GM06990 (cell line): ENCODE measurements at regions not wholly inside any gene's neighbourhood (a gene's known extent, or its start where the extent isn't known, plus 50 kb on each side); places are given as distances from the start of the nearest gene placed in this dataset.

Experiments used
- DNase-seq: peaks from one replicate; pipeline ENCODE4 v3.0.0-alpha.2; 2011; ENCODE audit not compliant: insufficient read length; ENCODE audit errors: extremely low read depth
- H3K27me3 ChIP-seq: replicated peaks from 2 replicates; pipeline ENCODE4 v1.6.0; 2011; ENCODE audit warnings: low read length; ENCODE audit not compliant: control insufficient read depth, insufficient read depth
- H3K36me3 ChIP-seq: 2 replicates; pipeline ENCODE4 v1.5.1; 2011; ENCODE audit warnings: low read length; ENCODE audit not compliant: control insufficient read depth, insufficient read depth
- H3K4me3 ChIP-seq: replicated peaks from 2 replicates; pipeline ENCODE4 v1.5.1; 2011; ENCODE audit warnings: low read depth, mild to moderate bottlenecking, control low read depth, low read length
- TF ChIP-seq, protein P1 (sequence below): IDR thresholded peaks from 2 replicates; pipeline ENCODE4 v1.5.1; 2011; ENCODE audit warnings: low read length, control low read depth, mild to moderate bottlenecking, inconsistent platforms; ENCODE audit not compliant: insufficient read depth, poor library complexity, severe bottlenecking

DNA sequence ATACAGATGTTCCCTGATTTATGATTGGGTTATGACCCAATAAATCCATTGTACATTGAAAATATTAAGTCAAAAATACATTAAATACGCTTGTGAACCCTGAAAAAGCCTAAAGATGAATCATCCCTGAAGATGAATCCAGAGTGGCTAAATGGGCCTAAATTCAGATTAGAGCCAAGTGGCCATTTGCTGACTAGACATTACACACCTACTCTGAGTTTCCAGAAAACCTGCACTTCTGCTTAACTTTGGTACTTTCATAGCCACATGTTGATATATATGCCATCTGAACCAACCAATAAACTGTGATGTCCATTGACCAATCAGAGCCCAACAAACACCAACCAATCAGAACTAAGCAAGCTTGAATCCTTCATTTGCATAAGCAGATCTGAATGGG lies 106.9 kb downstream of the WT1 start:
- TF ChIP-seq, protein P1, sequence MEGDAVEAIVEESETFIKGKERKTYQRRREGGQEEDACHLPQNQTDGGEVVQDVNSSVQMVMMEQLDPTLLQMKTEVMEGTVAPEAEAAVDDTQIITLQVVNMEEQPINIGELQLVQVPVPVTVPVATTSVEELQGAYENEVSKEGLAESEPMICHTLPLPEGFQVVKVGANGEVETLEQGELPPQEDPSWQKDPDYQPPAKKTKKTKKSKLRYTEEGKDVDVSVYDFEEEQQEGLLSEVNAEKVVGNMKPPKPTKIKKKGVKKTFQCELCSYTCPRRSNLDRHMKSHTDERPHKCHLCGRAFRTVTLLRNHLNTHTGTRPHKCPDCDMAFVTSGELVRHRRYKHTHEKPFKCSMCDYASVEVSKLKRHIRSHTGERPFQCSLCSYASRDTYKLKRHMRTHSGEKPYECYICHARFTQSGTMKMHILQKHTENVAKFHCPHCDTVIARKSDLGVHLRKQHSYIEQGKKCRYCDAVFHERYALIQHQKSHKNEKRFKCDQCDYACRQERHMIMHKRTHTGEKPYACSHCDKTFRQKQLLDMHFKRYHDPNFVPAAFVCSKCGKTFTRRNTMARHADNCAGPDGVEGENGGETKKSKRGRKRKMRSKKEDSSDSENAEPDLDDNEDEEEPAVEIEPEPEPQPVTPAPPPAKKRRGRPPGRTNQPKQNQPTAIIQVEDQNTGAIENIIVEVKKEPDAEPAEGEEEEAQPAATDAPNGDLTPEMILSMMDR, result no peak
- H3K27me3 ChIP-seq, result no peaks in the 10 kb centered on the region; the same call in 1 of the 2 replicates
- DNase-seq, result no peak
- H3K4me3 ChIP-seq, result no peak overlapping the region
- H3K36me3 ChIP-seq, result no peaks in the 10 kb centered on the region

DNA sequence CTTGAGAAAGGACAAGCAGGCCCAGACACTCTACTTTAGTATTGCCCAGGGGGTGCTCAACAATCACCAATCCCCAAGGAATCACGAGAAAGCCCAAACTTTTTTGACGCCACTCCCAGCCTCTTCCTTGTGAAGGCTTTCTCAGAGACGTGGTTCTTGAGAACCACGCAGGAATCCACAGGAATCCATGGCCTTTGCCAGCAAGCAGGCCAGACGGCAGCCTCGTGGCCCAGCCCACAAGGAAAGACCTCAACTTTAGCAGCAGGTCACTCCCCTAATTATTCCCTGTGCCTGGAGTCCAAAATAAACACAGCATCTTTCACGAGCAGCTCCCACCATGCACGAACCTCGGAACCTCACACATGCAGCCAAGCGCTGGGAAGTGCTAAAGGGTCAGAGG lies 104.2 kb downstream of the WT1 start:
- no peaks in the 10 kb centered on the region; the same call in 1 of the 2 replicates for H3K27me3 ChIP-seq
- TF ChIP-seq, protein P1, result no peak
- no peak for DNase-seq
- H3K4me3 ChIP-seq, result no peak overlapping the region
- no peaks in the 10 kb centered on the region for H3K36me3 ChIP-seq

DNA sequence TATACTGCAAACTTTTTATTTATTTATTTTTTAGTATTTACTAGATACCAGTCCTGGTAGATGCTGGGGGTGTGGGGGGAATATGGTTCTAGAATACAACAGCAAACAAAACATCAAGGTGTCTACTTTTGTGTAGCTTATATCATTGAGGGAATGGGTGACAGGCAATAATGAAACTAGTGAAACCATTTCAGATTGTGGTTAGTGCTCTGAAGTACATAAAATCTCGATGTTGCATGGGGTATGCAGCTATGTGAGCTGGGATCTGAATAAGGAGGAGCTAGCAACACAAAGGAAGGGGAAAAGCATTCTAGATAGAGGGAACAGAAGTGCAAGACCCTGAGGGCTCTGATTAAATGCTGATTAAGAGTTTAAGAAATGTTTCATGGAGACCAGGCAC lies 103.5 kb downstream of the WT1 start:
- Histone ChIP-seq H3K4me3 (no peak overlapping the region), H3K36me3 (no peaks in the 10 kb centered on the region), H3K27me3 (no peaks in the 10 kb centered on the region; the same call in 1 of the 2 replicates)
- TF ChIP-seq, protein P1, result no peak
- DNase-seq, result no peak

DNA sequence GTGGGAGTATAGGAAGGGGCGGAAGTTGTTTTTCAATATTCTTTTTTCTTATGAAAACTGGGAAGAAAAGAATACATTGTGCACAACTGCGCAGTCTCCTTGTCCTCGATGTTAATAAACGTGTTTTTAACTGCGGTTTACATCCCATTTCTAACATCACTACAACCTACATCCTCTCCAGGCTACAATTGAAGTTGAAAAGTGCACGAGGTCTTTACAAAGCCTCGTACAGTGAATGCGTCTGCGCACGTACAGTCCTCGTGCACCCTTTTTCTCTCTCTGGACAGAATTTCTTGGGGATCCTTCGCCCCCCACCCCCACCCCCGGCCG lies 102.4 kb downstream of the WT1 start:
- TF ChIP-seq, protein P1, result no peak
- Histone ChIP-seq H3K36me3 (no peaks in the 10 kb centered on the region), H3K27me3 (no peaks in the 10 kb centered on the region; the same call in 1 of the 2 replicates), H3K4me3 (no peak overlapping the region)
- DNase-seq, result no peak

DNA sequence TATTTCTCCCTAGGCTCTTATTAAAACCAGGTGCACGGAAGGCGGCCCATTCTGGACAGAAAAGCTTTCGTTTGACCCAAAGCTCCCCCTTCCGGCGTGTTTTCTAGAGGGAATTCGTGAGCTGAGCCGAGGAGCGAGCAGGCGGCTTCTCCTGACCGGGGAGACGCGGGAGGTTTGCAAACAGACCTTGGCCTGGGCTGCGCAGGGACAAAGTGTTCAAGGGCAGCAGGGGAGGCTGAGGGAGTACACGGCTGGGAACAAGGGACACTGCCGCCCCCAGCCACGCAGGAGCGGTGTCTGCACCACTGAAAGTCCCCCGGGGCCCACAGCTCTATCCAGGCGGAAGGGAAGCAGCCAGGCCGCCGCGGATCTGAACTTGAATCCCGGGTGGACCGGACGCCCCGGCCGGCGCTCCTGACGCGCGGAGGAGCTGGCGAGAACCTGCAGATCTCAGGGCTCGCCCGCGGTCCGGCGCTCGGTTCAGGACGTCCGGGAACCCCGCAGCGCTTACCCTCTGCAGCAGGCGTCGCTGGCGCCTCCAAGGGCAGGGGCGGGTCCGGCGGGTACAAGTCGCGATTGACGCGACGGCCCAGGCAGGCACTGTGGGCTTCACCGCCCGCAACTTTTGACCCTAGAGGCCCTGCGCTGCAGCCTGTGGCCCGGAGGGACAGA lies 101.9 kb downstream of the WT1 start:
- H3K4me3 ChIP-seq, result no peak overlapping the region
- no peak for DNase-seq
- TF ChIP-seq, protein P1, result peak; percentile 30
- H3K36me3 ChIP-seq, result no peaks in the 10 kb centered on the region
- no peaks in the 10 kb centered on the region; the same call in 1 of the 2 replicates for H3K27me3 ChIP-seq

DNA sequence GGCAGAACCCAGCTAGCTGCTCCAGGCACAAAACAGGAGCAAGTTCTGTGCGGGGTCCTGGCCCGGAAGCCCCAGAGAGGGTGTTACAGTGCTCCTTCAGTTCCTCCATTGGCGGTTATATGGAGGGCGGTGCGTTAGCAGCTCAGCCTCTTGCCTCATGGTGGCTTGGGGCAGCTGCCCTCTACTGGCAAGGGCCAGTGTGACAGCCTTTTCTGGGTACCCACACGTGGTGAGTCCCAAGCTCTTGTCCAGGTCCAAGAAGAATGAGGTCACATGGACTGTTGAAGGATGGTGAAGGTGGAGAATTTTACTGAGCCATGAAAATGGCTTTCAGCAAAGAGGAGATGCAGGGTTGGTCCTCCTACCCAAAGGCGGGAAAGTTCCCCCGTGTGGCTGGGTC lies 100.5 kb downstream of the WT1 start:
- TF ChIP-seq, protein P1, result peak; percentile 23

More for the DNA sequence above, 100.5 kb downstream of the WT1 start:
- H3K4me3 ChIP-seq, result no peak overlapping the region
- H3K27me3 ChIP-seq, result no peaks in the 10 kb centered on the region; the same call in 1 of the 2 replicates
- no peak for DNase-seq
- H3K36me3 ChIP-seq, result no peaks in the 10 kb centered on the region
